ENCODE measurements at regions not wholly inside any gene's neighbourhood (a gene's known extent, or its start where the extent isn't known, plus 50 kb on each side); places are given as distances from the start of the nearest gene placed in this dataset.

DNA sequence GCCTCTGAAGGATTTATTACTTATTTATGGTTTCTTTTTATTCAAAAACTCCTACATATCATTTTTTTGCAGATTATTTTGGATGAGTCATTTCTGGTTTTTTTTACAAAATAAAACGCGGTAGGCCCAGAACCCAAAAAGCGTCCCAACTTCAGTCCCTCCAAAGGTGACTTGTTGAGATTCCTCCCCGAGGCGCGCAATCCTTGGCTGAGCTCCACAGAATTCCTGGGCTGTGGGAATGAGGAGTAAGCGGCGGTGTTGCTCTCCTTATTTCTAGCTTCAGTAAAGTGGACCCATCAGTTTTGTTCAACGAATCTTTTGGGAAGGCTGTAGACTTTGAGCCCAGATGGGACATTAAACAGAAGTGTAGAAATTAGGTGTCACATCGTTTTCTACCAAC lies 67.0 kb upstream of the RMP24 start:
- POLR2A ChIA-PET (ENCODE audit: partially characterized antibody) = interaction anchor here (1.2 kb wide), 1 partner anchor 24 kb away, joined by 3 read pairs; no protein-coding TSS in a partner anchor
- Histone ChIP-seq H3K27ac (ENCODE audit: low read depth, low read length) (no peak overlapping the region), H3K18ac (ENCODE audit: extremely low read depth, low read length) (no peak overlapping the region), H4K20me1 (replicated peaks in 1 of 2; ENCODE audit: control insufficient read depth in 1 of 2, insufficient read depth in 2 of 2, low read length in 2 of 2) (no peaks in the 10 kb centered on the region), H3K4me1 (replicated peaks in 1 of 4; ENCODE audit: control insufficient read depth in 3 of 4, insufficient read depth in 4 of 4, low read length in 3 of 4) (no peaks in the 10 kb centered on the region; a peak in 1 of 7 replicates), H3K4ac (replicated peaks; ENCODE audit: insufficient read length, low read depth, low read length) (no peak overlapping the region), H3K79me1 (ENCODE audit: low read depth, low read length) (no peaks in the 10 kb centered on the region), H3K4me3 (ENCODE audit: extremely low read depth in 1 of 4, insufficient read depth in 2 of 4, low read depth in 3 of 4, low read length in 4 of 4) (no peak overlapping the region), H3K9ac (replicated peaks in 1 of 4; ENCODE audit: extremely low read depth in 1 of 4, low read depth in 3 of 4, low read length in 3 of 4) (no peak overlapping the region), H2BK5ac (ENCODE audit: low read depth, low read length) (no peak overlapping the region), H2AFZ (ENCODE audit: low read length) (no peak overlapping the region), H2BK120ac (replicated peaks; ENCODE audit: low read depth, low read length) (no peak overlapping the region), H4K8ac (ENCODE audit: extremely low read depth, insufficient read depth, low read length) (no peak overlapping the region), H3K79me2 (ENCODE audit: control insufficient read depth in 1 of 2, insufficient read depth in 2 of 2, low read length in 2 of 2) (no peaks in the 10 kb centered on the region), H3K9me3 (ENCODE audit: insufficient read depth in 2 of 2, low read depth in 1 of 2, low read length in 1 of 2) (no peaks in the 10 kb centered on the region), H2AK5ac (ENCODE audit: low read depth, low read length) (no peak overlapping the region), H3K23me2 (ENCODE audit: low read depth, low read length) (no peaks in the 10 kb centered on the region), H3K4me2 (ENCODE audit: insufficient read depth in 1 of 2, low read depth in 2 of 2, low read length in 2 of 2) (no peak overlapping the region), H4K5ac (ENCODE audit: insufficient read length, low read depth, low read length) (no peak overlapping the region), H4K91ac (replicated peaks; ENCODE audit: insufficient read length, low read length) (no peak overlapping the region), H3K56ac (replicated peaks; ENCODE audit: insufficient read length, low read depth, low read length) (no peak overlapping the region), H3K27me3 (replicated peaks in 1 of 4; ENCODE audit: control insufficient read depth in 3 of 4, extremely low read depth in 1 of 4, insufficient read depth in 3 of 4, low read length in 3 of 4) (no peaks in the 10 kb centered on the region), H3K23ac (ENCODE audit: insufficient read length) (no peak overlapping the region), H2BK15ac (ENCODE audit: low read length) (no peak overlapping the region), H3K36me3 (ENCODE audit: control insufficient read depth in 2 of 4, insufficient read depth in 4 of 4, low read length in 3 of 4) (peaks cover 0 to 8% (median 0%) of the 10 kb centered on the region in 4 experiments; a peak in 1 of 8 replicates), H3K14ac (ENCODE audit: insufficient read length) (no peak overlapping the region), H2BK12ac (ENCODE audit: low read depth, low read length) (no peak overlapping the region), H2BK20ac (ENCODE audit: low read length) (no peak overlapping the region)
- CTCF ChIA-PET (ENCODE audit: partially characterized antibody) = no interaction called here
- 93% methylated on average over 10 of the region's 10 CpGs; no CpG with 5 or more reads in 1 of the 2 experiments for WGBS, 2 experiments (ENCODE audit: extremely low coverage in 1 of 2, insufficient coverage in 1 of 2, insufficient read length in 1 of 2, insufficient replicate concordance in 2 of 2, low coverage in 1 of 2, low lambda C conversion rate in 2 of 2, missing lambda C conversion rate in 1 of 2)
- FAIRE-seq (no peak), DNase-seq (ENCODE audit: low read depth in 1 of 2, low spot score in 2 of 2) (no peak)
- TF ChIP-seq SP2 (IDR thresholded peaks at IDR 0.05; ENCODE audit: low read length) = no peak
- no peak for TF ChIP-seq JUN (IDR thresholded peaks at IDR 0.05; ENCODE audit: low read depth, low read length)
- TF ChIP-seq CHD1 (IDR thresholded peaks at IDR 0.05; ENCODE audit: low read depth, low read length) = no peak
- TF ChIP-seq RFX5 (IDR thresholded peaks at IDR 0.05; ENCODE audit: borderline replicate concordance, low read depth, low read length) = no peak
- TF ChIP-seq RNF2 (IDR thresholded peaks at IDR 0.05; ENCODE audit: borderline replicate concordance, low read depth, low read length, missing control alignments, poor library complexity, severe bottlenecking) = no peak
- TF ChIP-seq TEAD4 (IDR thresholded peaks at IDR 0.05; ENCODE audit: low read depth, low read length) = no peak
- TF ChIP-seq CEBPB (IDR thresholded peaks at IDR 0.05; ENCODE audit: low read depth, low read length) = no peak
- TF ChIP-seq TBP (IDR thresholded peaks at IDR 0.05; ENCODE audit: low read depth, low read length) = no peak
- no peak for TF ChIP-seq HDAC6 (IDR thresholded peaks at IDR 0.05; ENCODE audit: low read depth, low read length)
- TF ChIP-seq KDM1A (IDR thresholded peaks at IDR 0.05; ENCODE audit: borderline replicate concordance, low read length) = no peak
- no peak for TF ChIP-seq BRCA1 (IDR thresholded peaks at IDR 0.05; ENCODE audit: low read depth, low read length)
- TF ChIP-seq POU5F1 (IDR thresholded peaks at IDR 0.05; ENCODE audit: low read depth, low read length) = no peak
- no peak for TF ChIP-seq NANOG (IDR thresholded peaks at IDR 0.05; ENCODE audit: insufficient read depth, low read depth, low read length, poor library complexity, severe bottlenecking)
- no peak for TF ChIP-seq CBX5 (IDR thresholded peaks at IDR 0.05; ENCODE audit: low read depth, low read length)
- TF ChIP-seq SAP30 (IDR thresholded peaks at IDR 0.05; ENCODE audit: insufficient read depth, insufficient replicate concordance, low read length) = no peak
